Nephron progenitor cell (in vitro differentiated cells): ENCODE measurements at regions not wholly inside any gene's neighbourhood (a gene's known extent, or its start where the extent isn't known, plus 50 kb on each side); places are given as distances from the start of the nearest gene placed in this dataset.

Source experiments
- DNase-seq: peaks from one replicate; pipeline ENCODE4 v3.0.0; 2021
- H3K27ac Mint-ChIP-seq: 2 replicates; pipeline ENCODE4 v1.8.0; 2021; ENCODE audit warnings: mild to moderate bottlenecking, moderate library complexity, mixed read lengths
- H3K27me3 Mint-ChIP-seq: 2 replicates; pipeline ENCODE4 v1.8.0; 2021; ENCODE audit warnings: mild to moderate bottlenecking, low read depth, mixed read lengths; ENCODE audit not compliant: poor library complexity
- H3K36me3 Mint-ChIP-seq: 2 replicates; pipeline ENCODE4 v1.8.0; 2021; ENCODE audit warnings: low read depth, mixed read lengths
- H3K4me1 Mint-ChIP-seq: 2 replicates; pipeline ENCODE4 v1.8.0; 2021; ENCODE audit warnings: mixed read lengths
- H3K4me3 Mint-ChIP-seq: 2 replicates; pipeline ENCODE4 v1.8.0; 2021; ENCODE audit warnings: mild to moderate bottlenecking, moderate library complexity, mixed read lengths
- H3K9me3 Mint-ChIP-seq: 2 replicates; pipeline ENCODE4 v1.8.0; 2021; ENCODE audit warnings: mild to moderate bottlenecking, moderate library complexity, mixed read lengths
- TF ChIP-seq, protein P1 (sequence below): fragments of 200-600 bp; sonication (generic); IDR thresholded peaks from 2 replicates; pipeline ENCODE4 v1.5.0; 2021; ENCODE audit warnings: antibody characterized with exemption

DNA sequence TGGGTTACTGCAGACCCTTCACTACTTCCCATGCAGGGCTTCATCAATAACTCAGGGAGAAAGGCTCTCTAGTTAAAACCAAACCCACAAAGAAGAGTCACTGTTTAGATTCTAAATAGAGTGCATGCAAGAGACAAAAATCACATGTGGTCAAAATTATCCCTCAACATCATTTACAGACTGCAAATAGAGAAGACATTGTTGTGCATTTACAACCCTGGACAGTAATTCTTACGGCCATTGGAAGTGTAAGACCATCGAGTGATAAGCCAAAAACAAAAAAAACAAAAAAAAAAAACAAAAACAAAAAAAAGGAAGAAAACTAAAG lies 93.4 kb downstream of the RASSF10 start:
- DNase-seq, result no peak
- no peaks in the 10 kb centered on the region for H3K9me3 Mint-ChIP-seq
- TF ChIP-seq, protein P1, sequence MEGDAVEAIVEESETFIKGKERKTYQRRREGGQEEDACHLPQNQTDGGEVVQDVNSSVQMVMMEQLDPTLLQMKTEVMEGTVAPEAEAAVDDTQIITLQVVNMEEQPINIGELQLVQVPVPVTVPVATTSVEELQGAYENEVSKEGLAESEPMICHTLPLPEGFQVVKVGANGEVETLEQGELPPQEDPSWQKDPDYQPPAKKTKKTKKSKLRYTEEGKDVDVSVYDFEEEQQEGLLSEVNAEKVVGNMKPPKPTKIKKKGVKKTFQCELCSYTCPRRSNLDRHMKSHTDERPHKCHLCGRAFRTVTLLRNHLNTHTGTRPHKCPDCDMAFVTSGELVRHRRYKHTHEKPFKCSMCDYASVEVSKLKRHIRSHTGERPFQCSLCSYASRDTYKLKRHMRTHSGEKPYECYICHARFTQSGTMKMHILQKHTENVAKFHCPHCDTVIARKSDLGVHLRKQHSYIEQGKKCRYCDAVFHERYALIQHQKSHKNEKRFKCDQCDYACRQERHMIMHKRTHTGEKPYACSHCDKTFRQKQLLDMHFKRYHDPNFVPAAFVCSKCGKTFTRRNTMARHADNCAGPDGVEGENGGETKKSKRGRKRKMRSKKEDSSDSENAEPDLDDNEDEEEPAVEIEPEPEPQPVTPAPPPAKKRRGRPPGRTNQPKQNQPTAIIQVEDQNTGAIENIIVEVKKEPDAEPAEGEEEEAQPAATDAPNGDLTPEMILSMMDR, result no peak
- no peaks in the 10 kb centered on the region for H3K36me3 Mint-ChIP-seq
- H3K4me1 Mint-ChIP-seq, result no peaks in the 10 kb centered on the region
- peaks cover 10% of the 10 kb centered on the region for H3K27me3 Mint-ChIP-seq
- no peak overlapping the region for H3K27ac Mint-ChIP-seq
- no peak overlapping the region for H3K4me3 Mint-ChIP-seq

DNA sequence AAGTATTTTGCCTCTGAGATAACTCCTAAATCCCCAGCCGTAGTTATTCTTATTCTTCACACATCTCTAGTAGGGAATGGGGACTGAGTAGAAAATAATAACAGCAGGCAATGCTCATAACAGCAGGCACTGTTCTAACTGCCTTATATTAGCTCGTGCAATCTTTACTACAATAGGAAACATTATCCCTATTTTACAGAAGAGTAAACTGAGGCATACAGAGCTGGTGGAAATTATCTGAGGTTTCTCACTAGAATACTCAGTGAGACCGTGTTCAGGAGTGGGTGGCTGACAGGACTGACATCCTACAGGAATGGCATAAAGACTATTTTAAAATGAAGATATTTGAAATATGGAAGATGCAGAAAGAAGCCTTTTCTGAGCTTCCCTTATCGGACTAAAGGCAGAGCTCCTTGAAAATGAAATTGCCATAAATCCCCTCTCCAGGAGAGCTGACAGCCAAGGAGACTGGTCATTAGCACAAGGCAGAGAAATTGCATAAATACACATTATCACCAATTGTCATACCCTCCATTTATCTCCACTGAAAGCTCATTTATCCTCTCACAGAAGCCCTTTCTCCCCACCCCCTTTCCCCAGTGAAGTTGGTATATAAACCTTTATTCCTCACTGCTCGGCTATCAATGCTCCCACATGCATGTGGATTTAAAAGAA lies 93.9 kb downstream of the RASSF10 start:
- no peak for DNase-seq
- H3K4me1 Mint-ChIP-seq, result no peaks in the 10 kb centered on the region
- no peak overlapping the region for H3K4me3 Mint-ChIP-seq

DNA sequence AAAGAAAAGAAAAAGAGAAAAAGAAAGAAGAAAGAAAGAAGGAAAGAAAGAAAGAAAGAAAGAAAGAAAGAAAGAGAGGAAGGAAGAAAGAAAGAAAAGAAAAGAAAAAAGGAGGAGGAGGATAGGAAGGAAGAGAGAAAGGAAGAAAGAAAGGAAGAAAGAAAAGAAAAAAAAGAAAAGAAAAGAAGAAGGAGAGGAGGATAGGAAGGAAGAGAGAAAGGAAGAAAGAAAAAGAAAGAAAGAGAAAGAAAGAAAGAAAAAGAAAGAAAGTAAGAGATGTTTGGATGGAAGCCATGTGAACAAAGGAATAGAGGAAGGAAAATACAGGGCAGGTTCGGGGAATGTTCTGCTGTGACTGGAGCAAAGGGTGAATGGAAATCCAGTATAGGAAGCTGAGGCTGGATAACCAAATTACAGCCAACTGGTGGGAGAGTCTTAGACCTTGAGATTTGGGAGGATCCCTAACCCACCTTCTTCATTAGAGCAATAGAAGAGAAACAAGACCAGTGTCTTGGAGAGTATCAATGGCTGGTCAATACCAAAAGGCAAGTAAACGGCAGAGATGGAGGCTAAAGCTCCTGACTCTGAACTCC lies 94.9 kb downstream of the RASSF10 start:
- H3K27ac Mint-ChIP-seq, result no peak overlapping the region
- H3K9me3 Mint-ChIP-seq, result no peaks in the 10 kb centered on the region
- TF ChIP-seq, protein P1, result no peak
- no peak overlapping the region for H3K4me3 Mint-ChIP-seq
- no peaks in the 10 kb centered on the region for H3K36me3 Mint-ChIP-seq
- H3K27me3 Mint-ChIP-seq, result peaks cover 9% of the 10 kb centered on the region
- no peak for DNase-seq
- peaks cover 4% of the 10 kb centered on the region for H3K4me1 Mint-ChIP-seq

More for the DNA sequence above, 93.9 kb downstream of the RASSF10 start:
- Mint-ChIP-seq H3K27me3 (peaks cover 9% of the 10 kb centered on the region), H3K36me3 (no peaks in the 10 kb centered on the region), H3K27ac (no peak overlapping the region), H3K9me3 (no peaks in the 10 kb centered on the region)
- TF ChIP-seq, protein P1, result no peak

DNA sequence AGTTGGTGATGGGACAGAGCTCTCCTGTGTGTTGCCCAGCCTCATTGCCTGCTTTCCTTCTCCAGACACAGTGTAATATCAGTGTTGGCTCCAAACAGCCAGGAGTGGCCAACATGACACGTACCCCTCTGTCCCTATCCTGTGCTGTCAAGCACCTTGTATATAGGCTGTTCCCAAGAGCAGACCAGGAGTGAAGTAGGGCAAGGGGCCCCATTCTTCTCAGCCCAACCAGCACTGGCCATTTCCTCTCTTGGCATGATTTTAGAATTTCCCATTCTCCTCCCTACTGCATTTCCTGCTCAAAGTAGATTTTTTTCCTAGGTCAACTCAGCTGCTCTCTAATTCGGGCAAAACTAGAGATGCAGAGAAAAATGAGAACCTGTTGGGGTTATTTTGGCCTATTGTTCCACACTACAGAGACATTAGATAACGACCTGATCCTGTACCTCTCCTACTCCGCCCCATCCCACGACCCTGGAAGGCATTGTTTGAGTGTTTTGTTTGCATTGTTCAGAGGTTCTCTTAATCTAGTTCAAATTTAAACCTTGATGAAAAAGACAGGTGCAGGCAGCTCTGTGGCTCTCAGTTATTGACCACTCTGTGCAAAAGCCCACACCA lies 95.6 kb downstream of the RASSF10 start:
- H3K27ac Mint-ChIP-seq, result no peak overlapping the region
- peaks cover 7% of the 10 kb centered on the region for H3K27me3 Mint-ChIP-seq
- TF ChIP-seq, protein P1, result no peak
- no peaks in the 10 kb centered on the region for H3K9me3 Mint-ChIP-seq
- H3K36me3 Mint-ChIP-seq, result no peaks in the 10 kb centered on the region
- H3K4me1 Mint-ChIP-seq, result peaks cover 6% of the 10 kb centered on the region
- DNase-seq, result no peak
- no peak overlapping the region for H3K4me3 Mint-ChIP-seq

DNA sequence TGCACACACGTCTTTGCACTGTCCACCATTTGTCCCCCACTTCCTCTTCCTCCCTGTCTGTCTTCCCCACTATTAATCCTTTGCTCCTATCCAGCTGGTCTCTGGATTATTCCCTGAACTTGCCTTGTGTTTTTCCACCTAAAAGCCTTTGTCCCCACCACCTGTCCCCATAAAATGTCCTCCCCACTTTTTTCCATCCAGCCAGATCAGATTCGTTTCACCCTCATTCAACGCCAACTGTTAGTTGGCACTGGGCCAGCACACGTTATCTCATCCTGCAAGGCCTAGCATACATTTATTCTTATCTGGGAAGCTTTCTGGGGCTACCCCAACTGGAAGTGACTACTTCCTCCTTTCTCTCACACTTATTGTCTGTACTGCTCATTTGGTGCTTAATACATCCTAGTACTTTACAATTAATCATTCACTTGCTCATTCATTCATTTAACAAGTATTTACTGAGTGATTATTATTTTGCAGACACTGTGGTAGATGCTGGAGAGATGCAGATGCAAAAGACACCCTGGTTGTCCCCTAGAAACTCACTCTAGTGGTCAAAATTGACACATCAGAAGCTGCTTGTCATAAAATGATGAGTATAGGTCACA lies 96.2 kb downstream of the RASSF10 start:
- no peak for DNase-seq
- Mint-ChIP-seq H3K27ac (no peak overlapping the region), H3K9me3 (no peaks in the 10 kb centered on the region), H3K36me3 (no peaks in the 10 kb centered on the region), H3K27me3 (peaks cover 9% of the 10 kb centered on the region), H3K4me1 (peaks cover 6% of the 10 kb centered on the region), H3K4me3 (no peak overlapping the region)
- TF ChIP-seq, protein P1, result no peak
